HG03354 (cell line): ENCODE measurements at regions not wholly inside any gene's neighbourhood (a gene's known extent, or its start where the extent isn't known, plus 50 kb on each side); places are given as distances from the start of the nearest gene placed in this dataset.
"Not testable (repeated sequence)": the region's sequence is repeated elsewhere in the genome, so short reads cannot be mapped to it uniquely, and the experiment has no call there.

Experiments used
- ATAC-seq: cut with Tn5 transposase; IDR thresholded peaks from one replicate; pipeline ENCODE4 v1.9.1; 2021; ENCODE audit warnings: mild to moderate bottlenecking; ENCODE audit not compliant: unreplicated experiment, poor library complexity, severe bottlenecking

DNA sequence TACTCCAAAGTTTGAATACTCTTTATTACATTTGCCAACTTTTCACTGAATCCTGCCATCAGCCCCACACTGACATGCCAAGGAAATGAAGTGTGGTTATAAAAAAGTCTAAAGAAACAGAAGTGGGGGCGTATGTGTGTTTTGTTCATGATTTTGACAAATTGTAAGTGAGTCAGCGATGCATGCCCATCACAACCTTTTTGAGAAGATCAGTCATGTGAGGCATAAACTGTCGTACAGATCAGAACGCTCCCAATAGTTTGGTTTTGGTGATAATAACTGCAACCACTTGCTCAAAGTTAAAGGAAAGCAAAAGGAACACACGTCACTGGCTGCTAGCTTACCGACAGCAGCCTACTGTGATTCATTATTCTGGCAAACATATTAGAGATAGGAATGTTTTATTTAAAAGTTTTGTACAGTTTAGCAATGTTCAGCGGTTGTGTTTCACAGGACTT is 95.6 kb downstream of the RGS2 start:
- ATAC-seq = no peak

DNA sequence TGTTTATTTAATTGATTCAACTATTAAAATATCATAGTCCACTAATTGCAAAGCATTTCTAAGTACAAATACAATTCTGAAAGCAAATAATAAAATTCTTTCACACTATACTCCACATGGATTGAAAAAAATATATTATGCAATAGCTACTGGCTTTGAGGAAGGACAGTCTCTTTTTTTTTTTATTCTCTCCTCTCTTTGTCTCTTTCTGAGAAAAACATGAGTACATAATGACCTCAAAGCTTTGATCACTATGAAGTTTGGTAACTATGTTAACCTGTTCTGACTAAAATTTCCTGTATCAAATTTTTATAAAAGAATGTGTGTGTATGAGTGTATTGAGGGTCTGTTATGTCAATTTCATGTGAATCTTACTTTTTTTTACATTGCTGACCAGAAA is 96.2 kb downstream of the RGS2 start:
- ATAC-seq = no peak

DNA sequence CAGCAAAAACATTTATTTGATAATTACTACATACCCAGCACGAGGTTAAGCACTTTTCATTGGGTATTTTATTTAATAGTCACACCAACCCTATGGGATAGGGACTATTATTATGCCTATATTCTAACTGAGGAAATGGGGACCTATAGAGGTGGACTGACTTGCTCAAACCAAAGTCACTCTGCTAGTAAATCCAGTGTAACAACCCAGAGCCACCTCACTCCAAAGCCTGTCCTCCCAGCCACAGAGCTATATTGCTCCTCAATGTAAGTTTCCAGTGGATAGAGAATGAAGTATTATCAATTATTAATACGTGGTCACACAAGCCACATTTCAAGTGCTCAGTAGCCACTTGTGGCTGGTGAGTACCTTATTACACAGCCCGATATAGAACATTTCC is 97.5 kb downstream of the RGS2 start:
- ATAC-seq = no peak

DNA sequence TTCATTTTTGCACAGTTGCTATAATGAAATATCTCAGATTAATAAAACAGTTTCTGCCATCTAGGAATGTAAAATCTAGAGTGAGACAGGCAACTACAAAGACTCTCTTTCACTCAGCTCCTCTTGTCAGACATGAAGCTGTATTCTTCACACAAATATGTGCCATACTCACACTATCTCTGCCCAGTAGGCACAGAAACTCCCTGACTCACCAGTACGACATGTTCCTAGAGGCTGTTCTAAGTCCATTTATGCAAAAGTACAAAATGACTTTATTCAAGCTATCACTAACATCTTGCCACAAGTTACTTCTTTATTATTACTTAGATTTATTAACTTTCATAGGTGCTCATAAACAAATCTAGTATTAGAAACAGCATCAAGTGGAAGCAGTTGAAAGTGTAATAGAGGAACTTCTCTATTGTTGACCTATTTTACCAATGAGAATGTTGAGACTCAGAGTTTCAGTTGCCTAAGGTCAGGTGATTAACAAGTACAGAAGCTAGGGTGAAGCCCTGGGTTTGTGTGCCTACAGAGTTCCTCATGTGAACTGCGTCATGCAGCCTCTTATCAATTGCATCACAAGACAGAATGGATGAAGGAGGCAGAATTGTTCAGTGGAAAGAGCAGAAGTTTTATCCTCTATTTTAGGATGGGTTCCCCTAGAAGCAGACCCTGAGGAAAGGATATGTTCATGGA is 98.9 kb downstream of the RGS2 start:
- no peak for ATAC-seq

DNA sequence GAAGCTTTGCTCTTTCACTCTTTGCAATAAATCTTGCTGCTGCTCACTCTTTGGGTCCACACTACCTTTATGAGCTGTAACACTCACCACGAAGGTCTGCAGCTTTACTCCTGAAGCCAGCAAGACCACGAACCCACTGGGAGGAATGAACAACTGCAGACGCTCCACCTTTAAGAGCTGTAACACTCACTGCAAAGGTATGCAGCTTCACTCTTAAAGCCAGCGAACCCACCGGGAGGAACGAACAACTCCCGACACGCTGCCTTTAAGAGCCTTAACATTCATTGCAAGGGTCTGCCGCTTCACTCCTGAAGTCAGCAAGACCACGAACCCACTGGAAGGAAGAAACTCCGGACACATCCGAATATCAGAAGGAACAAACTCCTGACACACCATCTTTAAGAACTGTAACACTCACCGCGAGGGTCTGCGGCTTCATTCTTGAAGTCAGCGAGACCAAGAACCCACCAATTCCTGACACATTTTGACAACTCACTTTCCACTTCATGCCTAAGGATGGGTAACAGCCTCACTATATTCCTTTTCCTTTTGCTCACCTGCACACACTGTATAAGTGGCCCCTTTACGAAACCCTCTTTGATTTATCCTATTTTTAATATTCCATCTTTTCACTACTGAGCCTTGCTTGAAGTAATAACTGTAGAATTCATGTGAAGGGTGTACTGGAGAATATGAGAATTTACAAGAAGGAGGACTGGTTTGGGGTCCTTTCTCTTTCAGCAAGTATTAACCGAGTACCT is 103.2 kb downstream of the RGS2 start:
- ATAC-seq = not testable (repeated sequence)

DNA sequence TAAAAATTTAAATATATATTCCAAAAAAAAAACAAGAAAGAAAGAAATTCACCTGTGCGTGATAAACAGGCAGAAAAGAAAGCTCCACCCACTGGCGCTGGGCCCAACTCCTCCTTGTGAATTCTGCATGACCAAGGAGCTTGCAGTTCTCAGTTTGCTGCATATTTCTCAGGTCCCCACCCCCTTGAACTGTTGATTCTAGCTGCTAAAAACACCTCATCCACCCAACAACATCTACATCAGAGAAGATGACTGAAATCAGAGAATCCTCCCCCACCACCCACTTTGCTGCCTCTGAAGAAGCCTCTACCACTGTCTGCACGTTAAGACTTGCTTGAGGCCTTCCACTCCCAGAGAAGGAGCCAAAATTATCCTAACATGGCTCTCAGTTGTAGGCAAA is 104.8 kb downstream of the RGS2 start:
- no peak for ATAC-seq

DNA sequence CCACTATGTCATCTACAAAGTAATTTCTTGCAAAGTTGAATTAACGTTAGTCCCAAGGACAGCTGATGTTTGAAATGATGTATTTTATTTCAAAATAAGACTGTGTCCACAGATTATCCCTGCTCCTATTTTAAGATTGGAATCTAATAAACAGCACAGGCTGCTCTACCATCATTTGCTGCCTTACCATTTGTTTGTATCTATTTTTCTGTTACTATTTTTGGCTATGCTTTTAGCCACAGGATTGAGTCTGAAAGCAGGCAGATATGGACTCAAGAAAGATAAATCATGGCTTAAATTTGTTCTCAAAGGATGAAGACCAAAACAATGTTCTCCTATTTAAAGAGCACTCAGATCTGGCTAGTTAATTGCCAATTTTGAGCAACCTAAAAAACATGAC is 105.3 kb downstream of the RGS2 start:
- ATAC-seq = no peak

DNA sequence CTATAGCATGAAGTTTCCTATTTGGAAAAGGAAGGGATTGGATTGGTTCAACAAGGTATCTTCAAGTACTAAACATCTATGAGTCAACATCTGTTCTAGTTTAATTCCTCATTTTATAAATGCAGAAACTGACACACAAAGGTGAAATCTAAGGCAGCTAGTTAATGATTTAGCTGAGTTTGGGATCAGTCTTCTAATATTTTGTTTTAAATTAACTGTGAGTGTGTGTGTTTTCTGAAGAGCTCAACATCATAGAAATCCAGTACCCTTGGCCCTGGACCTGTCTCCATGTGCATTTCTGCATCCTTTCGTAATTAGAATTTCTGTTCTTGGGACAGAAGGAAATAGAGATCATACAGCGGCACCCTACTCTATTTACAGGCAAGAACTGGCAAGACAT is 105.9 kb downstream of the RGS2 start:
- ATAC-seq = no peak

DNA sequence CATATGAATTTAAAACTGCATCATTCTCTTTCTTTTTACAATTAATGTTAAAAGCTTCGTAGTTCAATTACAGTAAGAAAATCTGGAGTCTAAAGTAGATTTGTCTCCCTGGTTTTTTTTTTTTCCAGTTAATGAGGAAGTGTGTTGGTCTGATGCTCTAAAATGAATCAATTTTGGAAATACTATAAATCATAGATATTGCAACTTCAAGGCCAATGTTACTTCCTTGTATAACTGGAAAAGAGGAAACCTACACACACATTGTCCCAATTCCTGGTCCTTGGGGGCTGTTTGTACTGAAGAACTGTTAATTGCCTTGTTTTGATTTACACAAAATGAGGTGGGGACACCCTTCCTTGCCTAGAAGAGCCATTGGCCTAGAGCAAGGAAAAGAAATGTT is 107.2 kb downstream of the RGS2 start:
- ATAC-seq = no peak

DNA sequence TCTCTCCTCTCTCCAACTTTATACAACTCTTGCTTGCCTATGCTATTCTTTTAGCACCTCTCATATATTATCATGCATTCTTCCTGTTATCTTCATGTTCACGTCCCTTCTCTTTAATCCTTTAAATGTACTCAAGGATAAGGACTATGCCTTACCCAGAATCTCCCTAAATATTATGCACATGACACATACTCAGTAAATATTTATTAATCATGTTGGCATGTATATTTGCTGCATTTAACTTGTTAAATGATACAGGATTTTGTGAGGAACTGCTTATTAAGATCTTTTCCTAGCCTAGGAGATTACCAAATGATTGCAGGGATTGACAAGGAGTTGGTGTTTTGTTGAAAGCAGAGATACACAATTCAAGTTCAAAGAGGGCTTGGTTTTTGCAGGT is 109.4 kb downstream of the RGS2 start:
- no peak for ATAC-seq

DNA sequence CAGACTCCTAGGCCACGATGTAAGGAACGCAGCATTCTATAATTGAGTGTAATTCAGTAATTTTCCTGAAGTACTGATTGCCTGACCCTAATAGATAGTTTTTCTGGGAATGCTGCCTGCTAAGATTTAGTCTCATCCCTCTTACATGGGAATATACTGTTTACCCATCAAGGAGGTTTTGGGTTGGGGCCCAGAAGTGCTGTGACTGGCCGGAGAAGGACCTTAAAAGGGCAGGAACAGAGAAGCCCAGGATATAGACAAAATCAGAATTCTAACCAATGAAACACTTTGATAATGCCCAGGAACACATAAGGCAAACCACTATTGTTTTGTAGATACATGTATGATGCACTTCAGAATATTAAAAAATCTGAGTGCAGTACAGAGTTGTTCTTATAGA is 111.6 kb downstream of the RGS2 start:
- no peak for ATAC-seq

DNA sequence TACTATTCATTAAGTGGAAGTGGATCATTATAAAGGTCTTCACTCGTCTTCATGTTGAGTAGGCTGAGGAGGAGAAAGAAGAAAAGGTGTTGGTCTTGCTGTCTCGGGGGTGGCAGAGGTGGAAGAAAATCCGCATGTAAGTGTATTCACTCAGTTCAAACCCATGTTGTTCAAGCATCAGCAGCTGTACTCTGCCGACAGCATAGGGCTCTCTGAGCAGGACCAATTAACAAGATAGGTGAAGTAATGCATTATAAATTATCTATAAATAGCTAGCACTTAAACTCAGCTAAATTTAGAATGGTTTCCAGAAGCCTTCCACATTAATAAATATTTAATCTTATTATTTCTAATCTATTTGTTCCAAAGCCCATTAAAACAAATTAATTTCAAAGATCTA is 116.8 kb downstream of the RGS2 start:
- no peak for ATAC-seq

DNA sequence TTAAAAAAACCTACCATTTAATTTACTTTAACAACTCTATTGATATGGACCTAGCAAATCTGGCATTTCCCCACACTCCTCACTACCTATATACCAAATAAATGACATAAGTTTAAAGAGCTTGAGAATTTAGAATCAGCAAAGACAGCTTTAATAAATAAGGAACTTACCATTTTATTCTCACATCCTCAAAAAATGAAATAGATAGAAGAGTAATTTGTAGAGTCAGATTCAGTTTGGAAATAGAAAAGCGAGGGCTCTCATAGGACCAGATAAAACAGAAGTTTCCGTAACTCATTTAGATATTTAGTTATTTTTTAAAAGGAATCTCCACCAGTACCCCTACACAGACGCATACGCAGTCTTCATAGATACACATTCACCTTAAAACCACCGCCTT is 117.9 kb downstream of the RGS2 start:
- ATAC-seq = no peak

DNA sequence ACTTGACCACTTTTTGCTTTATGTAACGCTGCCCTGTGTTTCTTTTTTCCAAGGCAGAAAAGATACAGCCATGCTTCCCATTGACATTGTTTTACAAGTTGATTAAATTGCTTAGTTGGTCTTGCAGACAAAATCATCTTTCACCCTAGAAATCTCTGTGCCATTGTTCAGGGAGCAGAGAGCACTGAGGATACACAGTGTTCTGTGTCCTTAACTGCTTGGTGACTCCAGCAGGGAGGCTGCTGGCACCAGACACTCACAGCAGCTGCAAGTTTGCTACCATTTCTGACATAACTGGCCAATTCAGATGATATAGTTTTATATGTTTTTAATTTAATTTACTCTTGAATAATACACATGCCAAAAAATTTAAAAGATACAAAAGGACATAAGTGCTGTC is 118.7 kb downstream of the RGS2 start:
- ATAC-seq = no peak

DNA sequence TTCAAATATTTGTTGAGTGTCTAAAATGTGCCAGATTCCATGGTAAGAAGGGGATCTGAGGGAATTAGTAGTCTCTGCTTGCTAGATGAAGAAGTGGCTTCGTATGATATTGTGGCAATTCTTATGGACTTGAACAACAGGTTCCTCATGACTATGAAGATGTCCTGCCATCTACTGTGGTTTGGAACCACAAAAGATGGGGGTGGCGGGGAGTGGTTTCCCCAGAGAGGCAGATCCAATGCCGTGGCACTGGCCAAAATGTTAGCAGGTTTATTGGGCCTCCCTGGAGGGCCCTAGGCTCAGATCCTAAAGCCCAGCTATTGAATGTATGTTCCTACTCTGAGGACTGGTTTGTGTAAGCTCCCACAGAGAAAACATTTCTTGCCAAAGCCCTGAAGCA is 120.8 kb downstream of the RGS2 start:
- no peak for ATAC-seq

DNA sequence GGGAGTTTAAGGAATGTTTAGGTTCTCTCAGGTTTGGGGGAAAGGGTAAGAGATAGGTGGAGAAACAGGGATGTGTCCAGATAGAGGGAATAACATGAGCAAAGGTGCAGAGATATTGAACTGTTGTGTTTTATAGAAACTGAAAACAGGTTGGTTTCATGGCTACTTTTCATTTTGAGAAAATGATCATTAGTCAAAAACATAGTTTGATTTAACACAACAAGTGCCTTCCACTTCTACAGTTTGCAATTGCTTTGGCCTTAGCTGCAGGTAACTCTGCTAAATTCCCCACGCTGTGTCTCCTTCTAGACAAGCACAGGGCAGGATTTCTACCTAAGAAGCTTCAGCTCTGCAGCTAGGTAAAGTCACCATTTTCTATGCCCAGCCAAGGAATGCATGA is 124.9 kb downstream of the RGS2 start:
- no peak for ATAC-seq

DNA sequence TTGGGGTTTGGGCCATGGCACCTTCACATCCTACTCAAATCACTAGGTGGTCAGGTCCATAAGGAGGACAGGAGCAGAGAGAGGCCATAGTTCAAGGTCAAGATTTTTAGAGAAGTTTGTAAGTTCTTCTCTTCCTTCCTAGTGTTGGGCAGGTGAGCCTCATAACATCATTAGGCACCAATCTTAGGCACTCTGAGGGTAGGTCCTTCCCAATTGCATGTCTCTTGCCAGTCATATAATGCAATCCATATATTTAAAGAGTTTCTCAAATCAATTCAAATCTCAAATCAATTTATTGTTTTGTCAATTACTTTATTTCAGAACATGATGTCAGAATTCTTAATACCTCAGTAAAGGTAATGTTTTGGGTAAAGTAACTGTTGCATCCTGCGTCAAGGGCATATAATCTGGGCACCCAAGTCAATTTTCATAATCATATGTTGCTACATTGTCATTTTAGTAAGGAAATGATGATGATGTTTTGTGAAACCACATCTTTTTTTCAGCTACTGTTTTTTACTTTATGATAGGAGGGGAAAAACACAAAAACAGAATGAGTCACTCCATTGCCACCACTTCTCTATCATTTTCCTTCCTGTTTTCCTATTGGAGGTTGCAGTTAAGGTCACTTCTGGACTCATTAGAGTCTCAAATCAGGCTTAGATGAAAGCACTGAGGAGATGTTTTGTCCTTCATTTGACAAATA is 122.7 kb downstream of the UCHL5 start:
- ATAC-seq = no peak

DNA sequence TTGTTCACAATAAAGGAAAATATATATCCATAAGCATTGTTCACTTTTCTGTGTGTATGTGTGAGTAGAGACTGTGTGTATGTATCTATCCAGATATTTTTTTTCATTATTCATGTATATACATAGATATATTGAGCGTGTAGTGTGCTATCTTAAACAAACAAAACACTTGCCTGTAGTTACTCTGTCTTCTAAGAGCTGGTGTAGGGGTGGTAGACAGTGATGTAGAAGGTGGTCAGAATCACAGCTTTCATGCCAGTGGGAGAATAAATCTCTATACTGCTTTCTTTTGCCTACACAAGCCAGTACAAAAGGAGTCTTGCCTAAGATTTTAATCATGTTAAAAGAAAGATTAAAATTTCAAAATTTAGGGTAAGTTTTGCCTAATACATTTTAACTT is 122.0 kb downstream of the UCHL5 start:
- ATAC-seq = no peak

DNA sequence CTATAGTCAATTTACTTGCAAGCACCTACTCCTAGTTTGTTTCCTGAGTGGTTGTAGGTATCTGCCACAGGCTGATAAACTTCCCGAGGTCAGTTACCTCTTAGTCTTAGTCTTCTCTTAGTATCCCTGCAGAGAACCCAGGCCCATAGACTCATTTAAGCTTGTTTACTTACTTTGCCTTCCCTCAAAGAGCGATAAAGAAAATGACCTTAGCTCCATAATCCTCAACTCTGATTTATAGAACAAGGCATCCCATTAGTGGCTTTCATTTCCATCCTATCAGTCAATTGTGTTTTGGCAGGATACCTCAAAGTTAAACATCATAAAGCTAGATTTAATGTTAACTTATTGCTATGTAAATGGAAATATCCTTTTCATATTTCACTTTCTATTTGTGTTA is 119.7 kb downstream of the UCHL5 start:
- ATAC-seq = no peak

DNA sequence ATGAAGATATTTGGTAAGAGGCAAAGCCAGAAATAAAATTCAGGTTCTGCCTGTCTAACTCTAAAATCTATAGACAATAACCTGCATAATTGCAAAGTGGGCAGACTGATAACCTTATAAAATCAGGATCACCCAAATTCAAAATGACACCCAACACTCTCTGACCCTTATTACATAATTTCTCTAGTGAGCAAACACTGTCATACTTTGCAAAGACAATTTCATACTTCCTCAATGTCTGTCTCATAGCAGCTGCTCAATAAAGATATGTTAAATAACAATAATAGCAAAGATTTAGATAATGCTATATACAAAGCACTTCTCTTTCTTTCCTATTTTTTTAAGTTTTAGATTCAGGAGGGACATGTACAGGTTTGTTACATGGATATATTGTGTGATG is 118.5 kb downstream of the UCHL5 start:
- no peak for ATAC-seq
